Uterus (tissue), 2 donors: ENCODE measurements at regions not wholly inside any gene's neighbourhood (a gene's known extent, or its start where the extent isn't known, plus 50 kb on each side); places are given as distances from the start of the nearest gene placed in this dataset.

ENCODE experiments used
- POLR2A ChIP-seq, 2 donors: fragments of 450-650 bp; IDR thresholded peaks; one replicate each; pipeline ENCODE4 v1.6.1; 2016; ENCODE audit warnings: antibody characterized with exemption in 2 of 2, mild to moderate bottlenecking in 1 of 2, moderate library complexity in 1 of 2
- TF ChIP-seq, protein P1 (sequence below), 4 experiments: fragments of 200-600 bp in 2 of 4; fragments of 450-650 bp in 2 of 4; sonication (generic) in 2 of 4; IDR thresholded peaks; one replicate each; pipeline ENCODE4 v1.5.1; 2016 to 2019; ENCODE audit warnings: antibody characterized with exemption in 4 of 4, mild to moderate bottlenecking in 2 of 4, moderate library complexity in 1 of 4

DNA sequence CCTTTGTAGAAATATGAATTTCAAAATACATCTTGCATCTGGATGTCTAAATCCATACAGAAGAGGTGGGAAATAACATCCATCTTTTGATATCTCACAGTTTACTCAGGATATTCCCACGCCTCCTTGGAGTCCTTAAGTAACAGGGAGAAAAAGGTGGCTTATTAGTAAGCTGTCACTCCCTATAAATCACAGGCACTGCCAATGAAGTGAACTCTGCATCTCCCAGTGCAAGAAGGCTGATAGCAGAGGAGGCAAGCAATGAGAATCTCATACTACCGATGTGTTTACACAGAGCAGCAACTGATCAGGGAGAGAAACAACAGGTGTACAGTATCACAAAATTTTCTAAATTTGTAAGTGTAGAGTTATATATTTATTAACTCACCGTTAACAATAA, 551.8 kb downstream of the NXPH1 start:
- TF ChIP-seq, protein P1, sequence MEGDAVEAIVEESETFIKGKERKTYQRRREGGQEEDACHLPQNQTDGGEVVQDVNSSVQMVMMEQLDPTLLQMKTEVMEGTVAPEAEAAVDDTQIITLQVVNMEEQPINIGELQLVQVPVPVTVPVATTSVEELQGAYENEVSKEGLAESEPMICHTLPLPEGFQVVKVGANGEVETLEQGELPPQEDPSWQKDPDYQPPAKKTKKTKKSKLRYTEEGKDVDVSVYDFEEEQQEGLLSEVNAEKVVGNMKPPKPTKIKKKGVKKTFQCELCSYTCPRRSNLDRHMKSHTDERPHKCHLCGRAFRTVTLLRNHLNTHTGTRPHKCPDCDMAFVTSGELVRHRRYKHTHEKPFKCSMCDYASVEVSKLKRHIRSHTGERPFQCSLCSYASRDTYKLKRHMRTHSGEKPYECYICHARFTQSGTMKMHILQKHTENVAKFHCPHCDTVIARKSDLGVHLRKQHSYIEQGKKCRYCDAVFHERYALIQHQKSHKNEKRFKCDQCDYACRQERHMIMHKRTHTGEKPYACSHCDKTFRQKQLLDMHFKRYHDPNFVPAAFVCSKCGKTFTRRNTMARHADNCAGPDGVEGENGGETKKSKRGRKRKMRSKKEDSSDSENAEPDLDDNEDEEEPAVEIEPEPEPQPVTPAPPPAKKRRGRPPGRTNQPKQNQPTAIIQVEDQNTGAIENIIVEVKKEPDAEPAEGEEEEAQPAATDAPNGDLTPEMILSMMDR (IDR thresholded peaks at IDR 0.05): no peak
- TF ChIP-seq POLR2A (IDR thresholded peaks at IDR 0.05): no peak
